Ovary (tissue), 7 donors: ENCODE measurements at regions not wholly inside any gene's neighbourhood (a gene's known extent, or its start where the extent isn't known, plus 50 kb on each side); places are given as distances from the start of the nearest gene placed in this dataset.

Experiments
- DNase-seq, 5 donors: peaks; one replicate each; pipeline ENCODE4 v3.0.0-alpha.2; 2019 to 2020
- H3K27ac ChIP-seq, 2 donors: fragments of 200-600 bp; one replicate each; pipeline versions ENCODE4 v1.5.1 to v1.8.0; 2019 to 2022
- H3K27me3 ChIP-seq: fragments of 200-600 bp; one replicate; pipeline ENCODE4 v1.8.0; 2022
- H3K36me3 ChIP-seq: fragments of 200-600 bp; sonication (generic); one replicate; pipeline ENCODE4 v1.5.1; 2019
- H3K4me1 ChIP-seq: one replicate; pipeline ENCODE4 v1.8.1; 2013; ENCODE audit warnings: mild to moderate bottlenecking, moderate library complexity; ENCODE audit not compliant: insufficient read depth
- H3K4me3 ChIP-seq: fragments of 200-600 bp; sonication (generic); one replicate; pipeline ENCODE4 v1.5.1; 2017
- H3K9me3 ChIP-seq, 2 donors: fragments of 200-600 bp in 1 of 2; sonication (generic) in 1 of 2; one replicate each; pipeline versions ENCODE4 v1.5.1 to v1.8.1; 2013 to 2019; ENCODE audit warnings: mild to moderate bottlenecking in 1 of 2, moderate library complexity in 1 of 2
- EP300 ChIP-seq: sonication (generic); formaldehyde crosslinking; IDR thresholded peaks from one replicate; pipeline ENCODE4 v1.6.1; 2017; ENCODE audit warnings: antibody characterized with exemption
- POLR2A ChIP-seq: fragments of 450-650 bp; IDR thresholded peaks from one replicate; pipeline ENCODE4 v1.6.1; 2017; ENCODE audit warnings: antibody characterized with exemption, mild to moderate bottlenecking, moderate library complexity
- WGBS, 3 donors: extraction: QIAGEN DNeasy Blood & Tissue Kit in 1 of 3; methylation state at CpG; one replicate each; pipeline versions ENCODE4 v1.1.5 to v1.1.7; 2013 to 2017; 5-methylcytosine and 5-hydroxymethylcytosine counted together
- intact Hi-C, 4 donors: fragments of 100-400 bp; cut with DNase I; formaldehyde crosslinking; loops; one replicate each; pipeline versions ENCODE4 v1.11.0 to v1.15.1; 2022 to 2023
- TF ChIP-seq, protein P1 (sequence below), 3 donors: fragments of 450-650 bp in 2 of 3; fragments of 200-600 bp in 1 of 3; IDR thresholded peaks; one replicate each; pipeline versions ENCODE4 v1.5.1 to v1.8.0; 2016 to 2022; ENCODE audit warnings: antibody characterized with exemption in 3 of 3, mild to moderate bottlenecking in 1 of 3
- donor health status: DM: no; HTN: no; CAD: no; lungs with moderate emphysema.
- donor health status: DM: no; HTN: no; CAD: no.
- donor health status: Bipolar disorder and iron deficiency.
- donor health status: DM: no; HTN: no; CAD: no.
- donor health status: DM: yes; HTN: yes; CAD: no.

DNA sequence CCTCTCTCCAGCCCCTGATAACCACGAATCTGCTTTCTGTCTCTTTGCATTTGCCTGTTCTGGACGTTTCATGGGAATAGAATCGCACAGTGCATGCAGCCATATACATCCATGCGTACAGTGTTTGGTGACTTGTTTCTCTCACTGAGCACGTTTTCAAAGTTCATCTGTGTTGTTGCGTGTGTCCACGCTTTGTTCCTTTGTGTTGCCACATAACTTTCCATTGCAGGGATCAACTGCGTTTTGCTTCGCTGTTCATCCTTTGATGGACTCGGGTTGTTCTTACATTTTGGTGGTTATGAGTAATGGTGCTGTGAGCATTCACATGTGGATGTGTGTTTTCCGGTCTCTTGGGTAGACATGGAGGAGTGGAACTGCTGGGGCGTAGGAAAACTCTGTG lies 56.4 kb upstream of the TAMM41 start:
- 62 to 68% (median 65%) methylated on average over 12 of the region's 12 CpGs for WGBS, 3 donors
- Histone ChIP-seq H3K27ac (no peak overlapping the region), H3K27me3 (no peaks in the 10 kb centered on the region), H3K9me3 (no peaks in the 10 kb centered on the region), H3K4me3 (no peak overlapping the region), H3K4me1 (no peaks in the 10 kb centered on the region), H3K36me3 (no peaks in the 10 kb centered on the region)
- intact Hi-C loops = no loop called here
- TF ChIP-seq, protein P1, sequence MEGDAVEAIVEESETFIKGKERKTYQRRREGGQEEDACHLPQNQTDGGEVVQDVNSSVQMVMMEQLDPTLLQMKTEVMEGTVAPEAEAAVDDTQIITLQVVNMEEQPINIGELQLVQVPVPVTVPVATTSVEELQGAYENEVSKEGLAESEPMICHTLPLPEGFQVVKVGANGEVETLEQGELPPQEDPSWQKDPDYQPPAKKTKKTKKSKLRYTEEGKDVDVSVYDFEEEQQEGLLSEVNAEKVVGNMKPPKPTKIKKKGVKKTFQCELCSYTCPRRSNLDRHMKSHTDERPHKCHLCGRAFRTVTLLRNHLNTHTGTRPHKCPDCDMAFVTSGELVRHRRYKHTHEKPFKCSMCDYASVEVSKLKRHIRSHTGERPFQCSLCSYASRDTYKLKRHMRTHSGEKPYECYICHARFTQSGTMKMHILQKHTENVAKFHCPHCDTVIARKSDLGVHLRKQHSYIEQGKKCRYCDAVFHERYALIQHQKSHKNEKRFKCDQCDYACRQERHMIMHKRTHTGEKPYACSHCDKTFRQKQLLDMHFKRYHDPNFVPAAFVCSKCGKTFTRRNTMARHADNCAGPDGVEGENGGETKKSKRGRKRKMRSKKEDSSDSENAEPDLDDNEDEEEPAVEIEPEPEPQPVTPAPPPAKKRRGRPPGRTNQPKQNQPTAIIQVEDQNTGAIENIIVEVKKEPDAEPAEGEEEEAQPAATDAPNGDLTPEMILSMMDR (IDR thresholded peaks at IDR 0.05) = no peak
- no peak for TF ChIP-seq EP300
- TF ChIP-seq POLR2A = no peak
- no peak for DNase-seq

DNA sequence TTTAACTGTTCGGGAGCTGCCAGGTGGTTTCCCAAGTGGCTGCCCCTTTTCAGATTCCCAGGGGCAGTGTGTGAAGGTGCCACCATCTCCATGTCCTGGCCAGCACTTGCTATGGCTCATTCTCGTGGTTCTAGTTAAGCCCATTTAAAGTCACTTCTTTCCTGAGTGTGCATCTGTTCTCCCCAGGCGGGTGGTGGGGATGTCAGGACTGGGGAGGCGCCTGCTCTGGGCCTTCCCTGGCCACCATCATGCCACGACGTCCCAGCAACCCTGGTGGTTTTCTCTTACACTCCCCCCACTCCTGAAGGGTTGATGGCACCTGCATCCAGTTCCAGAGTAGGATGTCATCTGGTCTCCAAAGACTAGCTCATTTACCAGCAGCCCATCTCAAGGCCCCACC lies 56.8 kb upstream of the TAMM41 start:
- Histone ChIP-seq H3K4me3 (no peak overlapping the region), H3K9me3 (no peaks in the 10 kb centered on the region), H3K36me3 (no peaks in the 10 kb centered on the region), H3K27me3 (no peaks in the 10 kb centered on the region), H3K4me1 (no peaks in the 10 kb centered on the region), H3K27ac (no peak overlapping the region)
- DNase-seq = no peak
- WGBS, 3 donors = 67 to 88% (median 82%) methylated on average over 6 of the region's 6 CpGs
- TF ChIP-seq POLR2A (no peak), EP300 (no peak)
- TF ChIP-seq, protein P1 (IDR thresholded peaks at IDR 0.05) = no peak
- intact Hi-C loops = no loop called here

DNA sequence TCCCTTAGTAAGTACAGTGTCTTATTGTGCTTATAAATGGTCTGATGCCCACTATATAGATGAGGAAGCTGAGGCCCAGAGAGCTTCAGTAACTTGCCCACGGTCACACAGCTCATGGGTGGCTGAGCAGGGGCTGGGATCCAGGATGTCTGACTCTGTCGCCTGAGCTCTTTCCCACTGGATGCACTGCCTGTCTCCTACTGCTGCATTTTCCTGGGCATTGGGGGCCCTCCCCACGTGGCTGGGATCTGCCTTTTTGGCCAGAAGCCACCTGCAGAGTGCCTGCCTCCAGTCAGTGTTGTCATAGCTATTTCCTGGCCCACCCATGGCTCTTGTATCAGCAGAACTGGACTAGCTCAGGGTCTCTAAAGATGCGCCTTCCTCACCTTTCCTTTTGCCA lies 57.5 kb upstream of the TAMM41 start:
- Histone ChIP-seq H3K27me3 (no peaks in the 10 kb centered on the region), H3K9me3 (no peaks in the 10 kb centered on the region), H3K4me1 (no peaks in the 10 kb centered on the region), H3K36me3 (no peaks in the 10 kb centered on the region), H3K4me3 (no peak overlapping the region), H3K27ac (no peak overlapping the region)
- TF ChIP-seq EP300 (no peak), POLR2A (no peak)
- TF ChIP-seq, protein P1 (IDR thresholded peaks at IDR 0.05) = no peak
- 57 to 71% (median 63%) methylated on average over 4 of the region's 4 CpGs for WGBS, 3 donors
- intact Hi-C loops = no loop called here
- DNase-seq = no peak

DNA sequence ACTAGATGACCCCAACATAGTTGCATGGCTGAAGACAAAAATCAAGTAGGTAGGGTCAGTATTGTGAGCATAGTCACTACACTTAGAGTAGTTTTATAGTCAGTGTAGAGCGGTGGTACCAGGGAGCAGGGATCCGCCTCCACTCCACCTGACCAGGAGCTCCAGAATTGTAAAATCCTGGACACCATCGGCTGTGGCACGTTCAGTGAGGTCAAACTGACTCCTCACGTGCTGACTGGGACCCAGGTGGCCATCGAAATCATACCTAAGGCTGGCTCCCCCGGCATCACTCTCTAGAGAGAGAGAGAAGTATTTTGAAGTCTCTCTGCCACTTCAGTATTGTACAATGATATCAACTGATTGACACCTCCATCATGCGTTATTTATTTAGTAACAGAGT lies 59.7 kb upstream of the TAMM41 start:
- TF ChIP-seq EP300 = no peak
- TF ChIP-seq POLR2A = no peak
- TF ChIP-seq, protein P1 (IDR thresholded peaks at IDR 0.05) = no peak
- 85 to 91% (median 86%) methylated on average over 8 of the region's 8 CpGs for WGBS, 3 donors
- no peak for DNase-seq
- Histone ChIP-seq H3K4me3 (no peak overlapping the region), H3K4me1 (no peaks in the 10 kb centered on the region), H3K27me3 (no peaks in the 10 kb centered on the region), H3K9me3 (no peaks in the 10 kb centered on the region), H3K27ac (no peak overlapping the region), H3K36me3 (no peaks in the 10 kb centered on the region)
- intact Hi-C loops = no loop called here
